COR-L47 (cell line): ENCODE measurements at regions not wholly inside any gene's neighbourhood (a gene's known extent, or its start where the extent isn't known, plus 50 kb on each side); places are given as distances from the start of the nearest gene placed in this dataset.
A peak's percentile ranks its signal among the peaks of the same experiment; 100 is the strongest.
"Not testable (repeated sequence)": the region's sequence is repeated elsewhere in the genome, so short reads cannot be mapped to it uniquely, and the experiment has no call there.

ENCODE experiments used
- DNase-seq: peaks from one replicate; lab custom pipeline; 2025; lab: John Stamatoyannopoulos, UW

DNA sequence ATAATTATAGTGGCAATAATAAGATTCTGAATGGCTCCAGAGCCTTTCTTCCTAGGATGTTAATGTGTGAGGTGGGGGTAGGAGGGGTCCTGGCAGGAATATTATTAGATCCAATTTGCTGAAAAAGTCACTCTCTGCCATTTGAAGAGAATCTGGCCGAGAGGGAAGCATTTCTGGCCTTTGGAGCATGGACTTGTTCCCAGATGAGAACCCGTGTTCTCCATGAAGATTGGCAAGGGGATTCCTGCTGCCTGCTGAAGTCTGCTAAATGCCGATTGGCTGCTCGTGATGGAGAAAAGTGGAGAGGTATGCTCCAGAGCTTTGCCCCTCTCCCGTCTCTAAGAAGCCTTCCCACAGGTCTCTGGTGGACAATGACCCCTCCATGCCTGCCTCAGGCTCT is 135.6 kb downstream of the TRIM43 start:
- not testable (repeated sequence) for DNase-seq

GRCh38 chr2:95728878-95729596 is 137.2 kb downstream of the TRIM43 start:
- DNase-seq, result peak; percentile 74

- DNase-seq, result no peak
These were observed 137.8 kb downstream of the TRIM43 start for GRCh38 chr2:95729597-95729955.

- no peak for DNase-seq
These were observed 139.0 kb downstream of the TRIM43 start for GRCh38 chr2:95730813-95731212.

DNA sequence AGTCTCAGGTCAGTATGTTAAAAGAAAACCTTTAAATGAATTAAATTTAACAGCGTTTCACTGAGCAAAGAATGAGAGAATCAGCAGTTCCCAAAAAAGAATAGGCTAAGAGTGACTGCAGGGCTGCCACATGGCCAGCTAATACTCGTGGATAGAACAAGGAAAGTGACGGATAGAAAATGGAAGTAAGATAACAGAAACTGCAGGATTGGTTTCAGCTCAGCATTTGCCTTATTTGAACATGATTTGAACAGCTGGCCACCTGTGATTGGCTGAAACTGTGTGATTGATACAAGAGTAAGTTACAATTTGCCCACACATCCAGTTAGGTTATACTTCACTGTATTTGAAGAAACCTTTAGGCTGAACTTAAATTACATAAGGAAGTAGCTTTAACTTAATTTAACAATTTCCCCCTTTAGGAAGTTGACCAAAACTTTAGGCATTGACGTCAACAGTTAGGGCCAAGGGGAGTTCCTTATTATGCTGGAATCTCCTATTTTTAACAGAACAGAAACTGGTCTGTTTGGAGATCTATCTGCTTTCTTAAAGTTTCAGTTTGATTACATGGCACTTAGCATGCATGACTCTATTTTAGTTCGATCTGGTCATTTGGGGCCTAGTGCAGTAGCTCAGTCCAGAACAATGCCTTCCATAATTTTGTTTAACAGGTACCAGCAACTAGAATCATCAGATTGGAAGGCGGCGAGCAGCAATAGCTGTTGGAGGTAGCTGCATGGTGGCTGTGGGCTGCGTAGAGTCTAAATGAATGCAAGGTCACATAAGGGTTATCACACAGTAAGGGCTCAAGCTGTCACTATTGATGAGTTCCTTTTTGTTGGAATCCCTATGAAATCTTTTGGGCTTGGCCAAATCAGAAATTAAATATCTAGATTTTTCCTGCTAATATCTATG is 143.4 kb downstream of the TRIM43 start:
- DNase-seq, result no peak

DNA sequence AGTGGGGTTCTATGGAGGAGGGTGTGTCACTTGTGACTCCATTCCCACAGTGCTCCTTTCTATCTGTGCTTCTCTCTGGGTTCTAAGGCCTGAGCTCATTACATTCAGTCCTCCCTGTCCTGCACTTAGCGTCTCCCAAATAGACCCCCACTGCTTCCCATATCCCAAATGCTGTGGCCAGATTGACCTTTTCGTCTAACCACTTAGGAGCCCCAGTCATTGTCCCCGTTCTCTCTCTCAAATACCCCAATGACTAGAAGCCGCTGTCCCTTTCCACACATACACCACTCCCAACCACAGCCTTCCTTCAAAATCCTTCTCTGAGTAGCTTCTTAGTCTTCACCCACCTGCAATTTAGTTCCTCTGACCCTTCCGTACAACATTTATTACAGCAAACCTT is 146.5 kb downstream of the TRIM43 start:
- DNase-seq, result no peak

DNA sequence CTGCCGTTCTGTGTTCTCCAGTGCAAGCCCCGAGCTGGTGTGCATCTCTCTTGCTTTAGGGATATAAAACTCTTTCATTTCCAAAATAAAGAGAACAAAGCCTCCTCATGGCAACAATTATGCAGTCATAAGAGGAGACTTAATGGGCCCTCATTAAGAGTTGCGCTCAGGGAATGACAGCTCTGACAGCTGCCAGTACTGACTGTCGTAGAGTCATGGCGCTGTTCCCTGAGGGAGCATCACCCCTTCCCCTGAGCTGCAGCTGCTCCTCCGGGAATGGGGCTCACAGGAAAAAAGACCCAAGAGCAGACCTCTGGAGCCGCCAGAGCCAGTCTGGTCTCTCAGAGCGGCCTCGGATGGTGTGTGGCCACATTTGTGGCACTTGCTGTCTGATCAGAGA is 160.3 kb downstream of the TRIM43 start:
- DNase-seq, result peak; percentile 64

- not testable (repeated sequence) for DNase-seq
These were observed 162.0 kb downstream of the TRIM43 start for GRCh38 chr2:95753812-95754211.

DNA sequence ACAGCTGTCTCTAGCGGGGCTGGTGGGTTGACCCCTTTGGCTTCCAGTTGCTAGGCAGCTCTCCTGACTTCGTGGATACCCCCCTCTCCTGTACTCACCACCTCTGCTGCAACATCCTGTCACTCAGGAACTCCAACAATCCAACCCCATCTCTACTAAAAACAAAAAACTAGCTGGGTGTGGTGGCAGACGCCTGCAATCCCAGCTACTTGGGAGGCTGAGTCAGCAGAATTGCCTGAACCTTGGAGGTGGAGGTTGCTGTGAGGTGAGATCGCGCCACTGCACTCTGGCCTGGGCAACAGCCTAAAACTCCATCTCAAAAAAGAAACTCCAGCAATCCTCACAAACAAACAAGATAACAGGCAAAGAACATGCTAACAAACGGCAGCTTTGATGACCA is 162.4 kb downstream of the TRIM43 start:
- not testable (repeated sequence) for DNase-seq

DNA sequence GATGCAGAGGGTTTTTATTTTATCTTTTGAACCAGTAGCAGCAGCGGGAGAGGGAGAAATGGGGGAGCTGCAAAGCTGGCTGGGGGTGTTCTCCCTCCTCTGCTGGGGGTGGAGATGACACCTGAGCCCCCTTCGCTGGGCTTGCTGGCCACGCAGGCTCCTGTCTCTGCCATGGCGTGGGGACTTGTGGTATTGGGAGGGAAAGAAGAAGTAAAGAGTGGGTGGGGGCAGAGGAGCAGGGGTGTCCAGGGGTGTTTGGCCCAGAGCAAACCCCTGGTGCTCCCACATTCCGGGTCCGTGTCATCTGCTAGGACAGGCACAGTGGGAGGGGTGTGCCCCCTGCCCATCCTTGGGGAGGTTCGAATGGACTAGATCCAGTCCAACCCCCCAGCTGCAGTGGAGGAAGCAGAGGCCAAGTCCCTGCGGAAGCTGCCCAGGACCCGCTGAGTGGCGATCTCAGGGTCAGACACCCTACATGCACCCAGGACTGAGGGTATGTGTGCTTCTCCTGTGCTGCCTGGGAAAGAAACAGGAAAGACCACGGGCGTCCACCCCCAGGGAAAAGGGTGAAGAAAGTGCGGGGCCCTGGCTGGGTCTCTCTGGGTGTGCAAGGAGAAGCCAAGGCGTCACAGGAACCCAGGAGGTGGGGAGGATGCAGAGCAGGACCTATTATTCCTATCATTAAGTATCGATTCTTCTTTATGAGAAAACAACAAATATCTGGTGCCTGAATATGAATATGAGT is 163.2 kb downstream of the TRIM43 start:
- DNase-seq, result not testable (repeated sequence)

GRCh38 chr2:95755956-95756669 is 164.3 kb downstream of the TRIM43 start:
- peak; percentile 67 for DNase-seq

DNA sequence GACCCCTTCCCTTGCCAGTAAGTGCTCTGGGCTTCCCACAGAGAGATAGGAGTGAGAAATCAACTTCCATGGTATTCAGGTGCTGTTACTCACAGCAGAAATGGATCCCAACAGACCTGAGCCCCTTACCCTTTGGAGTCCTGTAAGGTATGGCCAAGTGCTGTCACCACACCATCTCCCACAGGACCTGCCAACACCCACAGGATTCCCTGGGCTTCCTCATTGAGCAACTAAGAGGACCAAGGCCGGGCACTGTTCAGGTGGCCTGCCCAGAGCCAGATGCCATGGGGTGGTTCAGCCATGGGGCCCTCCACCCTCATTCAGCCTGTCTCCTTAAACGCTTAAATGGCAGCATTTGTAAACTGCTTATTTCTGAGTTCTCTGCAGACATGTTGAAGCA is 166.2 kb downstream of the TRIM43 start:
- DNase-seq, result no peak

DNA sequence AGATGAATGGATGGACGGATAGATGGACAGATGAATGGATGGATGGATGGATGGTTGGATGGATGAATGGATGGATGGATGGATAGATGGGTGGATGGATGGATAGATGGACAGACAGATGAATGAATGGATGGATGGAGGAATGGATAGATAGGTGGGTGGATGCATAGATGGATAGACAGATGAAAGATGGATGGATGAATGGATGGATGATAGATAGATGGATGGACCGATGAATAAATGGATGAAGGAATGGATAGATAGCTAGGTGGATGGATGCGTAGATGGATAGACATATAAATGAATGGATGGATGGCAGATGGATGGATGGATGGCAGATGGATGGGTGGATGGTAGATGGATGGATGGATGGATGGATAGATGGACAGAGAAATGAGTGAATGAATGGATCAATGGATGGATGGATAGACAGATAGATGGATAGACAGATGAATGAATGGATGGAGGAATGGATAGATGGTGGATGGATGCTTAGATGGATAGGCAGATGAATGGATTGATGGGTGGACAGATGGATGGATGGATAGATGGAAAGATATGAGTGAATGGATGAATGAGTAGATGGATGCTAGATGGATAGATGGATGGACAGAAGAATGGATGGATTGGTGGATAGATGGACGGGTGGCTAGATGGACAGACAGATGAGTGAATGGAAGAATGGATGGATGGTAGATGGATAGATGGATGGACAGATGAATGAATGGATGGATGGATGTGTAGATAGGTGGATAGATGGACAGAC is 167.9 kb downstream of the TRIM43 start:
- no peak for DNase-seq

DNA sequence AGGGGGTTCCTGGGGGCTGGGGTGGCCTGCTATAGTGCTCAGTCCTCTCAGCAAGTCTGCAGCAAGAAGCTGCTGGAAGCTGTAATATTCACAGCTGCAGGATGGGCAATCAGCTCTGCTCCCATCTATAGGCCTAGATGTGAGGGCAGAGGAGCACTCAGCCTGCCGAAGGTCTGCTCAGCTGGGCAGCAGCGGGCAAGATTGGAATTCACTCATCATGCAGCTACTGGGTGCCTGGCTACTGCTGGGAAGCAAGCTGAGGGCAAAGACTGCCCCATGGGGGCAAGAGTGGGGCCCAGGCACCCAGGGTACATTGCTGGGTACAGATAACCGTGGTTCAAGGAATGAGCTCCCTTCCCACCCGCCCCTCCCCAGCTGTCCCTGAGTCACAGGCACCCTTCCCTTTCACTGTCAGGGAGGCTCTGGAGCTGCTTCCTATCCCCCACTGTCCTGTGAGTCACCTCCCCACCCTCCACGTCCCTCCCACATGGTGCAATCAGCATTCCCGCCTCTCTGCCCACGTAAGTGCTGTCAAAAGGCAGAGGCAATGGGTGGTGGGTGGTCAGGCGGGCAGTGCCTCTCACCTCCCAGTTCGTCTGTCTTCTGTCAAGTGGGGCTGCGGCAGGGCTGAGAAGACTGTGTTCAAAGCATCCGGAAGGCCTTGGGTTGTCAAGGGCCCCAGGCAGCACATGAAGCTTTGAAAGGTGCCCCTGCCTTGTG is 169.2 kb downstream of the TRIM43 start:
- DNase-seq, result no peak

DNA sequence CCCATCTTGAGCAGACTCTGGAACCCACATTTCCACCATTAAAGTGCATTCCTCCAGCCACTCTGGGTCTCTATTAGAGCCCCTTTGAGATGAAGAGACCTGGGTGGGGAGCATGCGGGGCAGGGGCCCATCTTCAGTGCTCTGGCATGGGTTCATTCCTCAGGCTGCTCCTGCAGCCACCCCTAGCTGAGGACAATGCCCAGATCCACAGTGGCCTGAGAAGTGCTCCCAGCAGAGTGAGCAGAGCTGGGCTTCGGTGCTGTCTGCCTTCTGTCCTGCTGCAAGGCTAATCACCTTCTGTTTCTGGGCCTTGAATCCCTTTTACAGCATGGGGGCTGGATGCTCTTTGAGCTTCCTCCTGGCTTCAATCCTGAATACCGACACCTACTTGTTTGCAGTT is 169.8 kb downstream of the TRIM43 start:
- DNase-seq, result no peak

- DNase-seq, result peak; percentile 58
These were observed 170.5 kb downstream of the TRIM43 start for GRCh38 chr2:95762023-95763021.

DNA sequence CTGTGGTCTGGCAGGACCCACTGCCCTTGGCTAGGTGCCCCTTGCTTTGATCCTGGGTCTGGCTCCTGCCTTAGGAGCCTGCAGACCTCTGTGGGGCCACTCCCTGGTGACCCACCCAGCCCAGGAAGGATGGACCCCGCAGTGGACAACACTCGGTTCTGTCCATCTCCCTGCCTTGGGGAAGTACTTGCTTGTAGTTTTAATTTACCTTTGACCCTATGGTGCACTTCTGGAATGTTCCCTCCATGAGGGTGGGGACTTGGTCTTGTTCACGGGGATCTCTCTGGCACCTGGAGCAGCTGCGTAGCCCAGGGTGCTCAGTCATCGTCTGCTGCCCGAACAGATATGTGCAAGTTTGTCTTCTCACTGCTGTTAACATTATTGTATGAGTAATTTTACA is 171.3 kb downstream of the TRIM43 start:
- not testable (repeated sequence) for DNase-seq

DNA sequence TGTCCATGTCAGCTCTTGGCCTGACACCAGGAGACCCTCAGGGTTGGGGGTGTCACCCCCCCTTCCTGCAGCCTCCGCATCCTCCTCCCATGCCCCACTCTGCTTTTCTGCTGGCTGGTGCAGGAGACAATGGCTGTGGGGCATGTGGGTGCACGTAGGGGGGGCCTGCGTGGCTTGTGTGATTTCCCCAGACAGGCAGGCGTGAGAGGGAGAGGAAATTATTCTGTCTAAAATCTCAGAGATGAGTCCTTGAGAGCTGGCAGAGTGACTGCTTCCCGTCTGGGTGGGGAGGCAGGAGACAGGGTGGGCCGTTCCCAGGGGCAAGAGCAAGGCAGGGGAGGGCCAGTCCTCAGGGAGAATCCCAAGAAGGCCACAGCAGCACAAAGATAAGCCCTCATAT is 173.2 kb downstream of the TRIM43 start:
- not testable (repeated sequence) for DNase-seq
